GM12875 (cell line): ENCODE measurements at regions not wholly inside any gene's neighbourhood (a gene's known extent, or its start where the extent isn't known, plus 50 kb on each side); places are given as distances from the start of the nearest gene placed in this dataset.
"Not testable (repeated sequence)": the region's sequence is repeated elsewhere in the genome, so short reads cannot be mapped to it uniquely, and the experiment has no call there.

ENCODE experiments used
- H3K4me3 ChIP-seq: one replicate; pipeline ENCODE4 v1.5.1; 2011; ENCODE audit warnings: low read depth, low read length, control low read depth
- TF ChIP-seq, protein P1 (sequence below): IDR thresholded peaks from 2 replicates; pipeline ENCODE4 v1.5.1; 2011; ENCODE audit warnings: low read depth, mild to moderate bottlenecking, control low read depth, inconsistent platforms, low read length, moderate library complexity, borderline replicate concordance; ENCODE audit not compliant: insufficient read depth

DNA sequence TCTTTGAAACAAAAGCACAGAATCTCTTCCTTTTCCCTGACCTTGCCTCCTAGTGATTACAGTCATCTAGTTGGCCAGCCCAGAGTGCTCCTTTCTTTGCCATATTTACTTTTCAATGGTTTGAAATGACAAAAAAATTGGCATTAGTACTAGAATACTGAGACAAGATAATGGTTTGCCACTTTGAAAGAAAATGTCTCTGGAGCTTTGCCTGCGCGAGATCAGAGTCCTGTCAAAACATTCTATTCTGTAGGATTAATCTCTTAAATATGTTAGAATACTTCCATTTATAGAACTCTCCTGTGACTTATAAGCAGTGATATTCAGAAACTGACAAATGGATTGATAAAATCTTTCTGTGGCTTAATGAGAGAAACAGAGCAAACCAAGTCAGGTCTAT lies 484.0 kb upstream of the IZUMO3 start:
- H3K4me3 ChIP-seq, result no peak overlapping the region
- TF ChIP-seq, protein P1, sequence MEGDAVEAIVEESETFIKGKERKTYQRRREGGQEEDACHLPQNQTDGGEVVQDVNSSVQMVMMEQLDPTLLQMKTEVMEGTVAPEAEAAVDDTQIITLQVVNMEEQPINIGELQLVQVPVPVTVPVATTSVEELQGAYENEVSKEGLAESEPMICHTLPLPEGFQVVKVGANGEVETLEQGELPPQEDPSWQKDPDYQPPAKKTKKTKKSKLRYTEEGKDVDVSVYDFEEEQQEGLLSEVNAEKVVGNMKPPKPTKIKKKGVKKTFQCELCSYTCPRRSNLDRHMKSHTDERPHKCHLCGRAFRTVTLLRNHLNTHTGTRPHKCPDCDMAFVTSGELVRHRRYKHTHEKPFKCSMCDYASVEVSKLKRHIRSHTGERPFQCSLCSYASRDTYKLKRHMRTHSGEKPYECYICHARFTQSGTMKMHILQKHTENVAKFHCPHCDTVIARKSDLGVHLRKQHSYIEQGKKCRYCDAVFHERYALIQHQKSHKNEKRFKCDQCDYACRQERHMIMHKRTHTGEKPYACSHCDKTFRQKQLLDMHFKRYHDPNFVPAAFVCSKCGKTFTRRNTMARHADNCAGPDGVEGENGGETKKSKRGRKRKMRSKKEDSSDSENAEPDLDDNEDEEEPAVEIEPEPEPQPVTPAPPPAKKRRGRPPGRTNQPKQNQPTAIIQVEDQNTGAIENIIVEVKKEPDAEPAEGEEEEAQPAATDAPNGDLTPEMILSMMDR, result no peak

- TF ChIP-seq, protein P1, result no peak
- H3K4me3 ChIP-seq, result no peak overlapping the region
Observed at GRCh38 chr9:25025686-25026085, 480.0 kb upstream of the IZUMO3 start.

DNA sequence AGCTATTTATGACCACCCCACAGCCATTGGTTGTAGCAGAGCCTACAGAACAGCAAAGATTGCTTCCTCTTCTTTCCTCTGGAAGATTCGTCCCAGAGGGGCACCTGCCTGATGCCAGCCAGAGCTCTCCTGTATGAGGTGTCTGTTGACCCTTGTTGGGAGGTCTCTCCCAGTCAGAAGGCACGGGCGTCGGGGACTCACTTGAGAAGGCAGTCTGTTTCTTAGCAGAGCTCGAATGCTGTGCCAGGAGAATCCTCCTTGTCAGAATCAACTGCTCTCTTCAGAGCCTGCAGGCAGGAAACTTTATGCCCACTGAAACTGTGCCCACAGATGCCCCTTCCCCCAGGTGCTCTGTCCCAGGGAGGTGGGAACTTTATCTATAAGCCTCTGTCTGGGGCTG lies 479.5 kb upstream of the IZUMO3 start:
- H3K4me3 ChIP-seq, result no peak overlapping the region
- TF ChIP-seq, protein P1, result no peak

DNA sequence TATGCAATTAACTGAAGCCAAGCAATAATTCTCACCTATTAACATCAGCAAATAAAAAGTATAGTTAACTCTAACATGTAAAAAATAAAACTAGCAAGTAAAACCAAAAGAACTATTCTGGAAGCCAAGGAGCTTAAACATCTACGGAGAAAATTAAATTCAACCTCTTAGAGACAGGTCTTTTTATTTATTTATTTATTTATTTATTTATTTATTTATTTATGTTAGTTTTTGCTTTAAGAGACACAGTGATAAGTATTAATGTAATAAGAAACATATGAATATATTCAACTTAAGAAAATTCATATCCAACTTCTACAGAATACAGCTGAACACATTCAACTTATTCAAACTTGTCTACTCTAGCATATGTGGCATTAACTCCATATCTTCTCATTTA lies 472.1 kb upstream of the IZUMO3 start:
- H3K4me3 ChIP-seq, result no peak overlapping the region
- TF ChIP-seq, protein P1, result no peak

DNA sequence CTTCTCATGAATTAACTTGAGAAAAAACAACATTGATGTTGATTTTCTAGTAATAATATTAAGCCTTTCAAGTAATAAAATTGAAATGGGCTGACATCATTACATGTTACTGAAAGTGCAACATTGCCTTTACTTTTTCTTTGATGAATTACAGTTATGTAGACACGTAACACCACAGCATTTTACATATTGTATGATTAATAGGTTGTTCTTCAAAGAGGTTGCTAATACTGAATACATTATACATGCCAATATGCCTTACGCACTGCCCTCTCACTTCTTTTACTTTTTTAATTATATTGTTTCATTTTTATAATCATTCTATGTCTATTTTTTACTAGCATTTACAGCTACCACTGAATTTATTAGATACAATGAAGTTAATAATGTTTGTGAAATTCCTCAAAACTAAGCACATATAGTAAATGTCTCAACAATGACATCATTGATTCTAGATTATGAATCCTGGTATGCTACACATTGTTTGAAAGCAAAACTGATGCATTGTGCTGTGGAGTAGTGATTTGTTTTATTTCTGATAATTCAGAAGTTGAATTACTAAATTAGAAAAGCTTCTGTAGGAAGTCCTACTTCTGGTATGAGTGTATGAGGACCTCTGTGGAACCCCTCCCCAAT lies 464.4 kb upstream of the IZUMO3 start:
- TF ChIP-seq, protein P1, result no peak
- no peak overlapping the region for H3K4me3 ChIP-seq

- H3K4me3 ChIP-seq, result no peak overlapping the region
- TF ChIP-seq, protein P1, result 0 out of 2 replicates have a peak, but pooled peaks have one; percentile 14
Observed at GRCh38 chr9:25003686-25004085, 458.0 kb upstream of the IZUMO3 start.

DNA sequence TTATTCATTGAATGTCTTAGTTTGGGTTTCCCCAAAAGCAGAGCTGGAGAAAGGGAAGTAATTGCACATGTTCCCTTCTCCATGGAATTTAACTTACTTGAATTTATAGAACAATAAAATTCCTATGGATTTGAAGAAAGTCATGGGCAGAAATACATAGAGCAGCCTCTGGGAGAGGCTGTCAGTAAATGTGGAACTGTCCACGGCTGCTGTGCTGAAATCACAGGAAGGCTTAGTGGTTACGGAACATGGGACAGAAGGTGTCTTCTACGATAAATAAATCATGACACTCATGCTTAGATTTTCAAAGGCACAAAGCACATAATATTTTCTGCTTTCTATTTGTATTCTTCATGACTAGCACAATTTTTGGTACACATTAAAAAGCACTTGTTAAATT lies 440.6 kb upstream of the IZUMO3 start:
- TF ChIP-seq, protein P1, result no peak
- no peak overlapping the region for H3K4me3 ChIP-seq

DNA sequence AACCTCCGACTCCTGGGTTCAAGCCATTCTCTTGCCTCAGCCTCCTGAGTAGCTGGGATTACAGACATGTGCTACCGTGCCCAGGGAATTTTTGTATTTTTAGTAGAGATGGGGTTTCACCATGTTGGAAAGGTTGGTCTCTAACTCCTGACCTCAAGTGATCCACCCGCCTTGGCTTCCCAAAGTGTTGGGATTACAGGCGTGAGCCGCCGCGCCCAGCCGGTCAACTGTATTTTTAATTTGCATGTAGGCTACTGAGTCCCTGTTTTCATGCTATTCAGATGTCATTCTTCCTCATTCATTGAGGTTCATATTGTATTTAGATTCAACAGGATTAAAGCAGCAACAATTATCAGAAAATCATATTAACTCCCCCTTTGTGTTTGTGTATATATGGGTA lies 425.1 kb upstream of the IZUMO3 start:
- H3K4me3 ChIP-seq, result not testable (repeated sequence)
